Liver (tissue), 3 donors: ENCODE measurements at regions not wholly inside any gene's neighbourhood (a gene's known extent, or its start where the extent isn't known, plus 50 kb on each side); places are given as distances from the start of the nearest gene placed in this dataset.
"Not testable (repeated sequence)": the region's sequence is repeated elsewhere in the genome, so short reads cannot be mapped to it uniquely, and the experiment has no call there.

ENCODE experiments used
- EGR1 ChIP-seq, 2 donors: IDR thresholded peaks; 2 replicates each; pipeline ENCODE4 v1.6.1; 2016 to 2018; ENCODE audit warnings: antibody characterized with exemption in 2 of 2, low read depth in 2 of 2
- RAD21 ChIP-seq, 2 donors: IDR thresholded peaks; 2 replicates each; pipeline ENCODE4 v1.6.1; 2016; ENCODE audit warnings: antibody characterized with exemption in 2 of 2, mild to moderate bottlenecking in 2 of 2
- TF ChIP-seq, protein P1 (sequence below): fragments of 150-350 bp; IDR thresholded peaks from 2 replicates; pipeline ENCODE4 v1.5.1; 2017; ENCODE audit warnings: improper control_type of control experiment, low read depth, low read length; ENCODE audit not compliant: missing input control
- TF ChIP-seq, protein P2 (sequence below): IDR thresholded peaks from 2 replicates; pipeline ENCODE4 v1.6.1; 2016; ENCODE audit warnings: antibody characterized with exemption
- TF ChIP-seq, protein P3 (sequence below): IDR thresholded peaks from 2 replicates; pipeline ENCODE4 v1.6.1; 2016; ENCODE audit warnings: antibody characterized with exemption
- donor health status: healthy.
- donor health status: healthy.

DNA sequence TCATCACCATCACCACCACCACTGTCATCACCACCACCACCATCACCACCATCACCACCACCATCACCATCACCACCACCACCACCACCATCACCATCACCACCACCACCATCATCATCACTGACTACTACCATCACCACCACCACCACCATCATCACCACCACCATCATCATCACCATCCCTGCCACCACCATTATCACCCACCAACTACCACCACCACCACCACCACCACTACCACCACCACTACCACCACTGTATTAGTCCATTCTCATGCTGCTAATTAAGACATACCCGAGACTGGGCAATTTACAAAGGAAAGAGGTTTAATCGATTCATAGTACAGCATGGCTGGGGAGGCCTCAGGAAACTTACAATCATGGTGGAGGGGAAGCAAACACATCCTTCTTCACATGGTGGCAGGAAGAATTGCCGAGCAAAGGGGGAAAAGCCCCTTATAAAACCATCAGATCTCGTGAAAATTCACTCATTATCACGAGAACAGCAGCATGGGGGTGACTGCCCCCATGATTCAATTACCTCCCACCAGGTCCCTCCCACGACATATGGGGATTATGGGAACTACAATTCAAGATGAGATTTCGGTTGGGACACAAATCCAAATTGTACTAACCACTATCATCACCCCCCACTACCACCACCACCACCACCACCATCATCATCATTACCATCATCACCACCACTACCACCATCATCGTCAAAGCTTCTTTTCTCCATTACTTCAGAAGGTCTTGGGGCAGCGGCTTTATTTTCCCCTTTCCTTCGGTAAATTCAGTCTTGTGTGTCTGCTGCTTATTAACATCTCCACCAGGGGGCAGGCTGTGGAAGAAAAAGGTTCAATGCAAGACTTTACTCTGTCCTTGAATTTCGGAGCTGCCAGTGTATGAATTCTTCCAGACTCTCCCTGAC is 53.6 kb upstream of the SCAF4 start:
- peak; percentile 75 to 84 for TF ChIP-seq RAD21 (IDR thresholded peaks at IDR 0.05)
- TF ChIP-seq, protein P1, sequence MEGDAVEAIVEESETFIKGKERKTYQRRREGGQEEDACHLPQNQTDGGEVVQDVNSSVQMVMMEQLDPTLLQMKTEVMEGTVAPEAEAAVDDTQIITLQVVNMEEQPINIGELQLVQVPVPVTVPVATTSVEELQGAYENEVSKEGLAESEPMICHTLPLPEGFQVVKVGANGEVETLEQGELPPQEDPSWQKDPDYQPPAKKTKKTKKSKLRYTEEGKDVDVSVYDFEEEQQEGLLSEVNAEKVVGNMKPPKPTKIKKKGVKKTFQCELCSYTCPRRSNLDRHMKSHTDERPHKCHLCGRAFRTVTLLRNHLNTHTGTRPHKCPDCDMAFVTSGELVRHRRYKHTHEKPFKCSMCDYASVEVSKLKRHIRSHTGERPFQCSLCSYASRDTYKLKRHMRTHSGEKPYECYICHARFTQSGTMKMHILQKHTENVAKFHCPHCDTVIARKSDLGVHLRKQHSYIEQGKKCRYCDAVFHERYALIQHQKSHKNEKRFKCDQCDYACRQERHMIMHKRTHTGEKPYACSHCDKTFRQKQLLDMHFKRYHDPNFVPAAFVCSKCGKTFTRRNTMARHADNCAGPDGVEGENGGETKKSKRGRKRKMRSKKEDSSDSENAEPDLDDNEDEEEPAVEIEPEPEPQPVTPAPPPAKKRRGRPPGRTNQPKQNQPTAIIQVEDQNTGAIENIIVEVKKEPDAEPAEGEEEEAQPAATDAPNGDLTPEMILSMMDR, result peak; percentile 71
- TF ChIP-seq, protein P2, sequence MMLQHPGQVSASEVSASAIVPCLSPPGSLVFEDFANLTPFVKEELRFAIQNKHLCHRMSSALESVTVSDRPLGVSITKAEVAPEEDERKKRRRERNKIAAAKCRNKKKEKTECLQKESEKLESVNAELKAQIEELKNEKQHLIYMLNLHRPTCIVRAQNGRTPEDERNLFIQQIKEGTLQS, result not testable (repeated sequence)
- not testable (repeated sequence) for TF ChIP-seq EGR1 (IDR thresholded peaks at IDR 0.05; ENCODE audit: low read depth in 2 of 2)
- TF ChIP-seq, protein P3, sequence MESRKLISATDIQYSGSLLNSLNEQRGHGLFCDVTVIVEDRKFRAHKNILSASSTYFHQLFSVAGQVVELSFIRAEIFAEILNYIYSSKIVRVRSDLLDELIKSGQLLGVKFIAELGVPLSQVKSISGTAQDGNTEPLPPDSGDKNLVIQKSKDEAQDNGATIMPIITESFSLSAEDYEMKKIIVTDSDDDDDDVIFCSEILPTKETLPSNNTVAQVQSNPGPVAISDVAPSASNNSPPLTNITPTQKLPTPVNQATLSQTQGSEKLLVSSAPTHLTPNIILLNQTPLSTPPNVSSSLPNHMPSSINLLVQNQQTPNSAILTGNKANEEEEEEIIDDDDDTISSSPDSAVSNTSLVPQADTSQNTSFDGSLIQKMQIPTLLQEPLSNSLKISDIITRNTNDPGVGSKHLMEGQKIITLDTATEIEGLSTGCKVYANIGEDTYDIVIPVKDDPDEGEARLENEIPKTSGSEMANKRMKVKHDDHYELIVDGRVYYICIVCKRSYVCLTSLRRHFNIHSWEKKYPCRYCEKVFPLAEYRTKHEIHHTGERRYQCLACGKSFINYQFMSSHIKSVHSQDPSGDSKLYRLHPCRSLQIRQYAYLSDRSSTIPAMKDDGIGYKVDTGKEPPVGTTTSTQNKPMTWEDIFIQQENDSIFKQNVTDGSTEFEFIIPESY, result not testable (repeated sequence)
